ENCODE measurements at regions not wholly inside any gene's neighbourhood (a gene's known extent, or its start where the extent isn't known, plus 50 kb on each side); places are given as distances from the start of the nearest gene placed in this dataset.
"Not testable (repeated sequence)": the region's sequence is repeated elsewhere in the genome, so short reads cannot be mapped to it uniquely, and the experiment has no call there.

- no peak overlapping the region for H3K27ac ChIP-seq (ENCODE audit: low read length)
- no peaks in the 10 kb centered on the region for H3K36me3 ChIP-seq (ENCODE audit: insufficient read depth, low read length)
- TF ChIP-seq TAF1 (IDR thresholded peaks at IDR 0.05; ENCODE audit: low read depth) (no peak), REST (IDR thresholded peaks at IDR 0.05; ENCODE audit: borderline replicate concordance) (no peak), MXI1 (conservative IDR thresholded peaks at IDR 0.05; ENCODE audit: poor library complexity, severe bottlenecking) (no peak), POLR2AphosphoS5 (IDR thresholded peaks at IDR 0.05) (no peak), RAD21 (conservative IDR thresholded peaks at IDR 0.05) (no peak), EZH2 (IDR thresholded peaks at IDR 0.05; ENCODE audit: borderline replicate concordance, insufficient read depth, low read length, poor library complexity, severe bottlenecking) (no peak), CTCF (IDR thresholded peaks at IDR 0.05; ENCODE audit: poor library complexity, severe bottlenecking) (no peak), EP300 (conservative IDR thresholded peaks at IDR 0.05; ENCODE audit: poor library complexity, severe bottlenecking) (no peak)
- H3K4me3 ChIP-seq (ENCODE audit: low read length): no peak overlapping the region
- no peaks in the 10 kb centered on the region for H4K20me1 ChIP-seq (ENCODE audit: insufficient read depth)
- H3K79me2 ChIP-seq (replicated peaks; ENCODE audit: insufficient read depth, low read length): no peaks in the 10 kb centered on the region
- H3K9ac ChIP-seq (ENCODE audit: low read length): no peak overlapping the region
- no peak overlapping the region for H2AFZ ChIP-seq (ENCODE audit: low read depth, low read length)
- no peaks in the 10 kb centered on the region for H3F3A ChIP-seq (ENCODE audit: insufficient read depth, low read length, poor library complexity, severe bottlenecking)
- H3K9me2 ChIP-seq (ENCODE audit: insufficient read depth, low read length): no peaks in the 10 kb centered on the region
- no peaks in the 10 kb centered on the region for H3K27me3 ChIP-seq (ENCODE audit: insufficient read depth, low read depth, low read length)
- no peak overlapping the region for H3K4me2 ChIP-seq (ENCODE audit: low read length)
- H3K9me3 ChIP-seq (ENCODE audit: low read length): peaks cover 4% of the 10 kb centered on the region
Observed at GRCh38 chr7:85796956-85797355, 610.1 kb upstream of the SEMA3D start.

DNA sequence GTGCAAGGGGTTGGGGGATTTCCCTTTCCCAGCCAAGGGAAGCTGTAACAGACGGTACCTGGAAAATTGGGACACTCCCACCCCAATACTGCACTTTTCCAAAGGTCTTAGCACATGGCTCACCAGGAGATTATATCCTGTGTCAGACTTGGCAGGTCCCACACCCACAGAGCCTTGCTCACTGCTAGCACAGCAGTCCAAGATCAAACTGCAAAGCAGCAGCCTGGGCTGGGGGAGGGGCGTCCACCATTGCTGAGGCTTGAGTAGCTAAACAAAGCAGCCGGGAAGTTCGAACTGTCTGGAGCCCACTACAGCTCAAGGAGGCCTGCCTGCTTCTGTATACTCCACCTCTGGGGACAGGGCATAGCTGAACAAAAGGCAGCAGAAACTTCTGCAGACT lies 604.2 kb upstream of the SEMA3D start:
- not testable (repeated sequence) for H3K27ac ChIP-seq (ENCODE audit: low read length); H3F3A ChIP-seq (ENCODE audit: insufficient read depth, low read length, poor library complexity, severe bottlenecking); H3K9me2 ChIP-seq (ENCODE audit: insufficient read depth, low read length); H3K36me3 ChIP-seq (ENCODE audit: insufficient read depth, low read length); H2AFZ ChIP-seq (ENCODE audit: low read depth, low read length); H3K4me2 ChIP-seq (ENCODE audit: low read length); H3K9ac ChIP-seq (ENCODE audit: low read length); H3K4me3 ChIP-seq (ENCODE audit: low read length); H4K20me1 ChIP-seq (ENCODE audit: insufficient read depth); H3K27me3 ChIP-seq (ENCODE audit: insufficient read depth, low read depth, low read length); H3K79me2 ChIP-seq (replicated peaks; ENCODE audit: insufficient read depth, low read length); H3K9me3 ChIP-seq (ENCODE audit: low read length)

DNA sequence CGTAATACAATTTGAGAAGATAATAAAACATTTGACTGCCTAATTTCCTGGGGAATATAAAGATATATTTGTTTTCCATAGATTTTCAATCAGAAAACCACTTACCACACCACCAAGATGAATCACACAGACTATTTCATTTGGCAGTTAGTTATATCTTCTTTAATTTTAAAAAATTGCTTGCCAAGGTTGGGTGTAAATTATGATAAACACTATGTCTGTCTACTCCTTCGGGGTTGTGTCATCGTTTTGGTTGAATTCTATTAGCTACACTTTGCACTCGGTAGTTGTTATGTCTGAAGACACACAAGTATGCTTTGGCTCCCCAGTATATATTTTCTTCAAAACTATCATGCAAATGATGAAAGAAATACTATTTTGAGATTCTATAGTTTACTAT lies 594.8 kb upstream of the SEMA3D start:
- no peaks in the 10 kb centered on the region for H3K9me2 ChIP-seq (ENCODE audit: insufficient read depth, low read length)
- H2AFZ ChIP-seq (ENCODE audit: low read depth, low read length): no peak overlapping the region
- H3F3A ChIP-seq (ENCODE audit: insufficient read depth, low read length, poor library complexity, severe bottlenecking): no peaks in the 10 kb centered on the region
- TF ChIP-seq CTCF (IDR thresholded peaks at IDR 0.05; ENCODE audit: poor library complexity, severe bottlenecking) (no peak), EZH2 (IDR thresholded peaks at IDR 0.05; ENCODE audit: borderline replicate concordance, insufficient read depth, low read length, poor library complexity, severe bottlenecking) (no peak), MXI1 (conservative IDR thresholded peaks at IDR 0.05; ENCODE audit: poor library complexity, severe bottlenecking) (no peak), TAF1 (IDR thresholded peaks at IDR 0.05; ENCODE audit: low read depth) (no peak), EP300 (conservative IDR thresholded peaks at IDR 0.05; ENCODE audit: poor library complexity, severe bottlenecking) (no peak), SMC3 (conservative IDR thresholded peaks at IDR 0.05; ENCODE audit: poor library complexity) (no peak), POLR2AphosphoS5 (IDR thresholded peaks at IDR 0.05) (no peak), REST (IDR thresholded peaks at IDR 0.05; ENCODE audit: borderline replicate concordance) (no peak), RAD21 (conservative IDR thresholded peaks at IDR 0.05) (no peak)
- no peak overlapping the region for H3K4me2 ChIP-seq (ENCODE audit: low read length)
- H3K36me3 ChIP-seq (ENCODE audit: insufficient read depth, low read length): no peaks in the 10 kb centered on the region
- H3K9me3 ChIP-seq (ENCODE audit: low read length): no peaks in the 10 kb centered on the region
- no peak overlapping the region for H3K9ac ChIP-seq (ENCODE audit: low read length)
- no peak overlapping the region for H3K4me3 ChIP-seq (ENCODE audit: low read length)
- no peaks in the 10 kb centered on the region for H3K79me2 ChIP-seq (replicated peaks; ENCODE audit: insufficient read depth, low read length)
- H4K20me1 ChIP-seq (ENCODE audit: insufficient read depth): no peaks in the 10 kb centered on the region
- H3K27me3 ChIP-seq (ENCODE audit: insufficient read depth, low read depth, low read length): no peaks in the 10 kb centered on the region
- no peak overlapping the region for H3K27ac ChIP-seq (ENCODE audit: low read length)
